HL-60 (cell line): ENCODE measurements at regions not wholly inside any gene's neighbourhood (a gene's known extent, or its start where the extent isn't known, plus 50 kb on each side); places are given as distances from the start of the nearest gene placed in this dataset.

ENCODE experiments used
- DNase-seq, 2 experiments: peaks; one replicate each; pipeline ENCODE4 v3.0.0-alpha.2; 2010 to 2020; ENCODE audit warnings: low read depth in 1 of 2, low spot score in 1 of 2
- H3K27ac ChIP-seq: fragments of 250-450 bp; sonication (Bioruptor Pico); replicated peaks from 2 replicates; pipeline ENCODE4 v1.5.1; 2020; ENCODE audit warnings: mild to moderate bottlenecking, moderate library complexity
- H3K27me3 ChIP-seq: fragments of 250-450 bp; sonication (Bioruptor Pico); 2 replicates; pipeline ENCODE4 v1.5.1; 2021; ENCODE audit warnings: mild to moderate bottlenecking, moderate library complexity; ENCODE audit not compliant: insufficient read depth, poor library complexity, severe bottlenecking
- H3K4me3 ChIP-seq: replicated peaks from 2 replicates; pipeline ENCODE4 v1.5.1; 2011; ENCODE audit warnings: mild to moderate bottlenecking, control low read depth, low read length; ENCODE audit not compliant: insufficient read depth
- CTCF ChIP-seq: IDR thresholded peaks from one replicate; pipeline ENCODE4 v1.5.1; 2011; ENCODE audit warnings: low read length, control low read depth, inconsistent platforms; ENCODE audit not compliant: insufficient read depth
- GABPA ChIP-seq: IDR thresholded peaks from 2 replicates; pipeline ENCODE4 v1.6.1; 2012; ENCODE audit warnings: low read depth
- POLR2AphosphoS5 ChIP-seq: IDR thresholded peaks from 2 replicates; pipeline ENCODE4 v1.6.1; 2012; ENCODE audit warnings: low read depth
- REST ChIP-seq: IDR thresholded peaks from 2 replicates; pipeline ENCODE4 v1.6.1; 2012; ENCODE audit warnings: low read depth; ENCODE audit not compliant: insufficient replicate concordance
- SPI1 ChIP-seq: IDR thresholded peaks from 2 replicates; pipeline ENCODE4 v1.6.1; 2012; ENCODE audit warnings: low read depth, mild to moderate bottlenecking, borderline replicate concordance

GRCh38 chr7:125526958-125527357 is 597.3 kb upstream of the POT1 start:
- DNase-seq: no peak
- Histone ChIP-seq H3K4me3 (no peak overlapping the region), H3K27ac (no peak overlapping the region), H3K27me3 (no peaks in the 10 kb centered on the region)
- TF ChIP-seq POLR2AphosphoS5 (no peak), SPI1 (peak; percentile 52)

- TF ChIP-seq CTCF (no peak), REST (no peak), SPI1 (no peak)
- Histone ChIP-seq H3K27me3 (no peaks in the 10 kb centered on the region), H3K4me3 (no peak overlapping the region)
Measured at GRCh38 chr7:125526092-125526491, 596.5 kb upstream of the POT1 start.

GRCh38 chr7:125516194-125516593 is 586.6 kb upstream of the POT1 start:
- H3K27ac ChIP-seq: no peak overlapping the region
- no peak for DNase-seq
- no peaks in the 10 kb centered on the region for H3K27me3 ChIP-seq
- TF ChIP-seq CTCF: no peak
- TF ChIP-seq SPI1: no peak
- TF ChIP-seq POLR2AphosphoS5: no peak
- TF ChIP-seq REST: no peak
- TF ChIP-seq GABPA: no peak
- H3K4me3 ChIP-seq: no peak overlapping the region

More at GRCh38 chr7:125526092-125526491, 596.5 kb upstream of the POT1 start:
- H3K27ac ChIP-seq: no peak overlapping the region
- DNase-seq: no peak

- H3K27ac ChIP-seq: no peak overlapping the region
- no peak for DNase-seq
- TF ChIP-seq GABPA (no peak), REST (no peak), CTCF (no peak), POLR2AphosphoS5 (no peak), SPI1 (no peak)
Measured at GRCh38 chr7:125512373-125512772, 582.7 kb upstream of the POT1 start.

More at GRCh38 chr7:125512373-125512772, 582.7 kb upstream of the POT1 start:
- Histone ChIP-seq H3K4me3 (no peak overlapping the region), H3K27me3 (no peaks in the 10 kb centered on the region)
